SK-N-SH (cell line): ENCODE measurements at regions not wholly inside any gene's neighbourhood (a gene's known extent, or its start where the extent isn't known, plus 50 kb on each side); places are given as distances from the start of the nearest gene placed in this dataset.

Experiments
- CTCF ChIA-PET: fragments of 300-600, 350-600 bp; formaldehyde crosslinking; extraction: SDS; loops from one replicate; lab custom pipeline; 2021; lab: Yijun Ruan, JAX
- POLR2A ChIA-PET: fragments of 350-600 bp; sonication (Branson Sonifier 250); formaldehyde crosslinking; extraction: SDS; loops from one replicate; lab custom pipeline; 2020; ENCODE audit warnings: antibody characterized with exemption, inconsistent platforms; lab: Yijun Ruan, JAX
- DNase-seq: peaks from one replicate; pipeline ENCODE4 v3.0.0; 2012
- H2AFZ ChIP-seq: fragments of 200-600 bp; sonication (generic); 2 replicates; pipeline ENCODE4 v1.8.1; 2016; ENCODE audit warnings: antibody characterized with exemption, mild to moderate bottlenecking, low read depth
- H3F3A ChIP-seq: fragments of 200-600 bp; sonication (generic); replicated peaks from 2 replicates; pipeline ENCODE3; 2016; ENCODE audit warnings: antibody characterized with exemption, mild to moderate bottlenecking; ENCODE audit not compliant: insufficient read depth
- H3K27ac ChIP-seq, 2 experiments: fragments of 200-500 bp in 1 of 2; fragments of 200-600 bp in 1 of 2; sonication (Bioruptor generic) in 1 of 2; sonication (generic), shearing (Covaris generic) in 1 of 2; 2 replicates each; pipeline versions ENCODE4 v1.5.1 to v1.6.1; 2014 to 2016; ENCODE audit warnings: low read depth in 2 of 2, inconsistent platforms in 1 of 2, low read length in 1 of 2, mild to moderate bottlenecking in 1 of 2, mixed read lengths in 1 of 2
- H3K27me3 ChIP-seq: fragments of 200-600 bp; sonication (generic), shearing (Covaris generic); 2 replicates; pipeline ENCODE4 v1.6.1; 2016; ENCODE audit warnings: mixed run types; ENCODE audit not compliant: insufficient read depth
- H3K36me3 ChIP-seq, 2 experiments: fragments of 200-500 bp in 1 of 2; fragments of 200-600 bp in 1 of 2; sonication (Bioruptor generic) in 1 of 2; sonication (generic) in 1 of 2; replicated peaks in 1 of 2; 2 replicates each; pipeline versions ENCODE3 to v1.5.1; 2014 to 2016; ENCODE audit warnings: low read length in 1 of 2, mild to moderate bottlenecking in 1 of 2; ENCODE audit not compliant: insufficient read depth in 2 of 2, control insufficient read depth in 1 of 2
- H3K4me1 ChIP-seq, 2 experiments: fragments of 200-500 bp in 1 of 2; fragments of 200-600 bp in 1 of 2; sonication (Bioruptor generic) in 1 of 2; sonication (generic), shearing (Covaris generic) in 1 of 2; 2 replicates each; pipeline versions ENCODE4 v1.5.1 to v1.6.1; 2014 to 2016; ENCODE audit warnings: low read depth in 1 of 2, low read length in 1 of 2, mixed run types in 1 of 2; ENCODE audit not compliant: insufficient read depth in 2 of 2, control insufficient read depth in 1 of 2
- H3K4me2 ChIP-seq: fragments of 200-600 bp; sonication (generic), shearing (Covaris generic); 2 replicates; pipeline ENCODE4 v1.6.1; 2017; ENCODE audit warnings: mixed run types
- H3K4me3 ChIP-seq, 2 experiments: fragments of 200-500 bp in 1 of 2; fragments of 200-600 bp in 1 of 2; sonication (Bioruptor generic) in 1 of 2; sonication (generic), shearing (Covaris generic) in 1 of 2; 2 replicates each; pipeline versions ENCODE4 v1.5.1 to v1.8.1; 2014 to 2016; ENCODE audit warnings: low read depth in 2 of 2, inconsistent platforms in 1 of 2, low read length in 1 of 2, mild to moderate bottlenecking in 1 of 2, mixed read lengths in 1 of 2, moderate library complexity in 1 of 2
- H3K79me2 ChIP-seq: fragments of 200-600 bp; sonication (generic); 2 replicates; pipeline ENCODE4 v1.8.1; 2017; ENCODE audit warnings: mild to moderate bottlenecking; ENCODE audit not compliant: insufficient read depth
- H3K9ac ChIP-seq: fragments of 200-600 bp; sonication (generic); 2 replicates; pipeline ENCODE4 v1.6.1; 2017; ENCODE audit warnings: mixed run types
- H3K9me2 ChIP-seq: fragments of 200-600 bp; sonication (generic); 2 replicates; pipeline ENCODE4 v1.6.1; 2017; ENCODE audit warnings: mixed run types
- H3K9me3 ChIP-seq: fragments of 200-600 bp; sonication (generic); 2 replicates; pipeline ENCODE4 v1.6.1; 2017; ENCODE audit warnings: mixed run types, mild to moderate bottlenecking, moderate library complexity
- H4K20me1 ChIP-seq: fragments of 200-600 bp; sonication (generic); 2 replicates; pipeline ENCODE4 v1.6.1; 2017; ENCODE audit warnings: mild to moderate bottlenecking, mixed run types; ENCODE audit not compliant: insufficient read depth
- CHD2 ChIP-seq: fragments of 150-350 bp; IDR thresholded peaks from 2 replicates; pipeline ENCODE4 v1.6.1; 2018; ENCODE audit warnings: low read length; ENCODE audit not compliant: partially characterized antibody
- ELF1 ChIP-seq: IDR thresholded peaks from 2 replicates; pipeline ENCODE4 v1.4.0; 2012
- EP300 ChIP-seq, 2 experiments: IDR thresholded peaks; 2 replicates each; pipeline versions ENCODE4 v1.4.0 to v1.6.1; 2012; ENCODE audit warnings: borderline replicate concordance in 1 of 2, low read depth in 1 of 2, low read length in 1 of 2
- FOSL2 ChIP-seq: IDR thresholded peaks from 2 replicates; pipeline ENCODE4 v1.4.0; 2012; ENCODE audit warnings: low read depth, mild to moderate bottlenecking, moderate library complexity, borderline replicate concordance
- GATA2 ChIP-seq: sonication (generic); formaldehyde crosslinking; IDR thresholded peaks from 2 replicates; pipeline ENCODE4 v1.5.0; 2020; ENCODE audit warnings: mild to moderate bottlenecking, missing genetic modification reagents
- MEF2A ChIP-seq: IDR thresholded peaks from 2 replicates; pipeline ENCODE4 v1.4.0; 2012; ENCODE audit warnings: low read depth, borderline replicate concordance
- NFIC ChIP-seq: IDR thresholded peaks from 2 replicates; pipeline ENCODE4 v1.4.0; 2012; ENCODE audit warnings: borderline replicate concordance
- RFX5 ChIP-seq: IDR thresholded peaks from 2 replicates; pipeline ENCODE4 v1.6.1; 2012; ENCODE audit warnings: mild to moderate bottlenecking, improper control_type of control experiment, low read length
- TAF1 ChIP-seq: IDR thresholded peaks from 2 replicates; pipeline ENCODE4 v1.6.1; 2012; ENCODE audit warnings: low read depth, mild to moderate bottlenecking, low read length, moderate library complexity, borderline replicate concordance
- TCF12 ChIP-seq: IDR thresholded peaks from 2 replicates; pipeline ENCODE4 v1.4.0; 2012
- YY1 ChIP-seq: IDR thresholded peaks from 2 replicates; pipeline ENCODE4 v1.4.0; 2012; ENCODE audit warnings: low read depth, mild to moderate bottlenecking
- WGBS: methylation state at CpG from one replicate; pipeline ENCODE4 v1.1.6; 2017; ENCODE audit warnings: low lambda C conversion rate; 5-methylcytosine and 5-hydroxymethylcytosine counted together
- TF ChIP-seq, protein P1 (sequence below): fragments of 200-600 bp; sonication (generic); IDR thresholded peaks from 2 replicates; pipeline ENCODE4 v1.6.1; 2017; ENCODE audit warnings: antibody characterized with exemption, mild to moderate bottlenecking, moderate library complexity

DNA sequence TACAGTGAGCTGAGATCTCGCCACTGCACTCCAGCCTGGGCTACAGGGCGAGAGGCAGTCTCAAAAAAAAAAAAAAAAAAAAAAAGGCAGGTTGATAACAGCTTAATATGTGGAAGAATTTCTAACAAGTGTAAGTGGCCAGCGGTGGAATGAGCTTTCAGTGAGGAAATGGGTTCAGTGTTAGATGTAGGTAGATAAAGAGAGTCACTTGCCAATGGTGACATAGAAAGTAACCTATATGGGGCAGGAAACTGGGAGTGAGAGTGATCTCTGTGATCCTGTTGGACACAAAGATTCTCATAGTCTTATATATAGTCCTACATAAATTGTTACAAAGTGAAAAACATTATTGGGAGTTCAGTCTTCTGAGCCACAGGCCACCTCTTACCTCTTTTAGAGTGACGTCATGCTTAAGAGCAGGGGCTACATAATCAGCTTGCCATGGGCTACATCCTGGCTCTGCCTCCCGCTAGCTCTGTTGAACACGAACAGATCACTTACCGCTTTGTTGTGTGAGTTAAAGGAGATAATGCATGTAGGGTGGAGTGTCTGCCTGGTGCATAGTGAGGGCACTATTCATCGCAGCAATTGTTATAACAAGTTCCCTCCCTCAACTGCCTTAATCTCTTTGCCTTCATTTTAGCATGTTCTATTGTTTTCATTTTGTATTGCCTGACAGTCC, 110.2 kb upstream of the ELAC2 start:
- Histone ChIP-seq H3K9ac (no peak overlapping the region), H3K79me2 (no peaks in the 10 kb centered on the region), H3K4me1 (no peaks in the 10 kb centered on the region), H4K20me1 (no peaks in the 10 kb centered on the region), H3K36me3 (no peaks in the 10 kb centered on the region), H3K27me3 (peaks cover 18% of the 10 kb centered on the region), H3K27ac (no peak overlapping the region), H3K9me2 (no peaks in the 10 kb centered on the region), H2AFZ (no peak overlapping the region), H3F3A (no peaks in the 10 kb centered on the region), H3K4me2 (no peak overlapping the region), H3K4me3 (no peak overlapping the region), H3K9me3 (no peaks in the 10 kb centered on the region)
- no peak for DNase-seq
- ChIA-PET POLR2A (no interaction called here), CTCF (interaction anchor here (1.6 to 1.8 kb wide), 2 partner anchors 13 to 97 kb away, joined by 6 to 8 read pairs; no protein-coding TSS in a partner anchor)
- 1% methylated on average over 8 of the region's 8 CpGs for WGBS
- TF ChIP-seq MEF2A (no peak), NFIC (no peak), ELF1 (no peak), TAF1 (no peak), RFX5 (no peak), FOSL2 (no peak), EP300 (IDR thresholded peaks at IDR 0.05; ENCODE audit: borderline replicate concordance in 1 of 2, low read depth in 1 of 2, low read length in 1 of 2) (no peak), GATA2 (CRISPR knock-in tag) (no peak), CHD2 (no peak)

DNA sequence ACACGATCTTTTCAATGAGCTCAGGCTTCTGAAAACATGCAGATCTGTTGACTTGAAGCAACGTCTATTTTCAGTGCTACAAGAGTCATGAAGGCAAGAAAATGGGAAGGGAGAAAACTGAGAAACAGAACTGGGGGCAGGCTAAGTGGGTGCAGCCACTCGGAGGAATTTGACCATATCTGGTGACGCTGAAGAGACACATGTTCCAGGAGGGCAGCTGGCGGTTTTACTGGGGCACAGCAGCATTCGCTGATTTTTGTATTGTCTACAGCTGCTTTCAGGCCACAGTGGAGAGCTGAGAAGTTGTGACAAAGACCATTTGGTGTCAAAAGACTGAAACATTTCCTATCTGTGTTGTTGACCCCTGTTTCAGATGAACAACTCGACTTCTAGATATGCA, 103.0 kb upstream of the ELAC2 start:
- WGBS = 1% methylated on average over 7 of the region's 7 CpGs
- TF ChIP-seq YY1 (no peak), NFIC (no peak), FOSL2 (no peak), TCF12 (no peak)
- TF ChIP-seq, protein P1, sequence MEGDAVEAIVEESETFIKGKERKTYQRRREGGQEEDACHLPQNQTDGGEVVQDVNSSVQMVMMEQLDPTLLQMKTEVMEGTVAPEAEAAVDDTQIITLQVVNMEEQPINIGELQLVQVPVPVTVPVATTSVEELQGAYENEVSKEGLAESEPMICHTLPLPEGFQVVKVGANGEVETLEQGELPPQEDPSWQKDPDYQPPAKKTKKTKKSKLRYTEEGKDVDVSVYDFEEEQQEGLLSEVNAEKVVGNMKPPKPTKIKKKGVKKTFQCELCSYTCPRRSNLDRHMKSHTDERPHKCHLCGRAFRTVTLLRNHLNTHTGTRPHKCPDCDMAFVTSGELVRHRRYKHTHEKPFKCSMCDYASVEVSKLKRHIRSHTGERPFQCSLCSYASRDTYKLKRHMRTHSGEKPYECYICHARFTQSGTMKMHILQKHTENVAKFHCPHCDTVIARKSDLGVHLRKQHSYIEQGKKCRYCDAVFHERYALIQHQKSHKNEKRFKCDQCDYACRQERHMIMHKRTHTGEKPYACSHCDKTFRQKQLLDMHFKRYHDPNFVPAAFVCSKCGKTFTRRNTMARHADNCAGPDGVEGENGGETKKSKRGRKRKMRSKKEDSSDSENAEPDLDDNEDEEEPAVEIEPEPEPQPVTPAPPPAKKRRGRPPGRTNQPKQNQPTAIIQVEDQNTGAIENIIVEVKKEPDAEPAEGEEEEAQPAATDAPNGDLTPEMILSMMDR = no peak
- TF ChIP-seq, all 33 proteins: peak for 0
- H3K9me3 ChIP-seq = no peaks in the 10 kb centered on the region
- H3K9ac ChIP-seq = no peak overlapping the region
- H3K4me3 ChIP-seq = no peak overlapping the region
- H3K4me2 ChIP-seq = no peak overlapping the region
- DNase-seq = no peak
- H2AFZ ChIP-seq = no peak overlapping the region
- no peaks in the 10 kb centered on the region for H3K36me3 ChIP-seq
- POLR2A ChIA-PET = no interaction called here
- peaks cover 29% of the 10 kb centered on the region; the same call in 1 of the 2 replicates for H3K27me3 ChIP-seq
- no peak overlapping the region for H3K27ac ChIP-seq
- no peaks in the 10 kb centered on the region for H3K79me2 ChIP-seq
- CTCF ChIA-PET = interaction anchor here (1.4 to 1.7 kb wide), 2 partner anchors 91 kb away, joined by 4 read pairs; no protein-coding TSS in a partner anchor
- H3F3A ChIP-seq = no peaks in the 10 kb centered on the region
- H3K9me2 ChIP-seq = no peaks in the 10 kb centered on the region
- no peaks in the 10 kb centered on the region for H3K4me1 ChIP-seq
- H4K20me1 ChIP-seq = no peaks in the 10 kb centered on the region
